ENCODE measurements at regions not wholly inside any gene's neighbourhood (a gene's known extent, or its start where the extent isn't known, plus 50 kb on each side); places are given as distances from the start of the nearest gene placed in this dataset.

DNA sequence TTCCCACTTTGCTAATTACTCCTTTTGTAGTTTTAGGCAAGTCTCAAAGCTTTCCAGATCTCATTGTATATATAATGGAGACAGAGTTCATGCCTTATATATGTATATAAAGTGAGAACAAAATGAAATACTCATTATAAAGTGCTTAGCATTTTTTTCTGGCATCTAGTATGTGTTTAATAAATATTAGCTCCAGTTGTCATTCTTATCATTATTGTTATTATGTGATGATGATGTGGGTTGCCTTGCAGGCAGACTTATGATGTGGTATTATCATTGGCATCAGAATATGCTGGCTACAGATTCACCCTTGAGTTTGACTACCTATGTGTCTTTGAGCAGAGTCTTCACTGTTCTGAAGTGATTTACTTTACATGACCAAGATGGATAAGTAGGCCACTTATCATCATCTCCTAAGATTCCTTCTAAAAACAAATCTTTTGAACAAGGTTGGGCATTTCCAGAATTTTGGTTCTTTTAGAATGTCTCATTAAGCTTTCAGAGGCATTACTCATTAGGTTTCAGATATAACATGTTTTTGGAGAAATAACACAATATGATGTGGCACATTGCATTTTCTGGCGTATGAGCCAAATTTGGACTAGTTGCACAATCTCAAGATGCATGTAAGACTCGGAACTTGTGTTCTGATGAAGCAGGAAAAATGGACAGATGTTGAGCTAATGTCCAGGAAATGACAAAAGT, 145.6 kb upstream of the TNC start:
- TF ChIP-seq, protein P1, sequence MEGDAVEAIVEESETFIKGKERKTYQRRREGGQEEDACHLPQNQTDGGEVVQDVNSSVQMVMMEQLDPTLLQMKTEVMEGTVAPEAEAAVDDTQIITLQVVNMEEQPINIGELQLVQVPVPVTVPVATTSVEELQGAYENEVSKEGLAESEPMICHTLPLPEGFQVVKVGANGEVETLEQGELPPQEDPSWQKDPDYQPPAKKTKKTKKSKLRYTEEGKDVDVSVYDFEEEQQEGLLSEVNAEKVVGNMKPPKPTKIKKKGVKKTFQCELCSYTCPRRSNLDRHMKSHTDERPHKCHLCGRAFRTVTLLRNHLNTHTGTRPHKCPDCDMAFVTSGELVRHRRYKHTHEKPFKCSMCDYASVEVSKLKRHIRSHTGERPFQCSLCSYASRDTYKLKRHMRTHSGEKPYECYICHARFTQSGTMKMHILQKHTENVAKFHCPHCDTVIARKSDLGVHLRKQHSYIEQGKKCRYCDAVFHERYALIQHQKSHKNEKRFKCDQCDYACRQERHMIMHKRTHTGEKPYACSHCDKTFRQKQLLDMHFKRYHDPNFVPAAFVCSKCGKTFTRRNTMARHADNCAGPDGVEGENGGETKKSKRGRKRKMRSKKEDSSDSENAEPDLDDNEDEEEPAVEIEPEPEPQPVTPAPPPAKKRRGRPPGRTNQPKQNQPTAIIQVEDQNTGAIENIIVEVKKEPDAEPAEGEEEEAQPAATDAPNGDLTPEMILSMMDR (IDR thresholded peaks at IDR 0.05; ENCODE audit: insufficient read depth, low read length, poor library complexity, severe bottlenecking) = no peak
- no peak for TF ChIP-seq EZH2phosphoT487 (conservative IDR thresholded peaks at IDR 0.05; ENCODE audit: low read length)
